A549 (cell line): ENCODE measurements at regions not wholly inside any gene's neighbourhood (a gene's known extent, or its start where the extent isn't known, plus 50 kb on each side); places are given as distances from the start of the nearest gene placed in this dataset.

Source experiments
- CHD2 ChIP-seq: fragments of 150-350 bp; IDR thresholded peaks from 2 replicates; pipeline ENCODE4 v1.6.1; 2014; ENCODE audit warnings: low read length; ENCODE audit not compliant: partially characterized antibody
- CTCF ChIP-seq: fragments of >200 bp; sonication (Bioruptor Twin); formaldehyde crosslinking; IDR thresholded peaks from 3 replicates; pipeline ENCODE4 v1.5.1; 2016
- FOSL2 ChIP-seq, 2 experiments: fragments of 450-650 bp in 1 of 2; fragments of >200 bp in 1 of 2; sonication (Bioruptor Twin) in 1 of 2; formaldehyde crosslinking; IDR thresholded peaks; 2 replicates each; pipeline versions ENCODE4 v1.5.0 to v1.6.1; 2016 to 2020; ENCODE audit warnings: mild to moderate bottlenecking in 1 of 2, moderate library complexity in 1 of 2
- HDAC2 ChIP-seq: fragments of 200-600 bp; sonication (generic); IDR thresholded peaks from 2 replicates; pipeline ENCODE4 v1.6.1; 2016
- HOXA7 ChIP-seq: fragments of 250-450 bp; sonication (Bioruptor Pico); IDR thresholded peaks from 2 replicates; pipeline ENCODE4 v1.5.0; 2020; ENCODE audit warnings: mild to moderate bottlenecking, moderate library complexity
- MAFK ChIP-seq: fragments of 450-650 bp; IDR thresholded peaks from 2 replicates; pipeline ENCODE4 v1.6.1; 2014; ENCODE audit not compliant: partially characterized antibody
- MAX ChIP-seq: IDR thresholded peaks from 2 replicates; pipeline ENCODE4 v1.6.1; 2012
- PBX3 ChIP-seq: IDR thresholded peaks from 2 replicates; pipeline ENCODE4 v1.6.1; 2012
- POLR2A ChIP-seq: IDR thresholded peaks from 2 replicates; pipeline ENCODE4 v1.6.1; 2012; ENCODE audit warnings: mild to moderate bottlenecking, low read length
- RAD21 ChIP-seq, 2 experiments: fragments of >200 bp in 1 of 2; sonication (Bioruptor Twin) in 1 of 2; formaldehyde crosslinking in 1 of 2; IDR thresholded peaks in 1 of 2; conservative IDR thresholded peaks in 1 of 2; 2 replicates in 1 of 2; 3 replicates in 1 of 2; pipeline ENCODE4 v1.6.1; 2012 to 2018; ENCODE audit warnings: inconsistent platforms in 1 of 2
- REST ChIP-seq: fragments of 200-600 bp; sonication (generic); IDR thresholded peaks from 2 replicates; pipeline ENCODE4 v1.6.1; 2016; ENCODE audit warnings: antibody characterized with exemption, mild to moderate bottlenecking, moderate library complexity
- RFX5 ChIP-seq: fragments of 450-650 bp; IDR thresholded peaks from 2 replicates; pipeline ENCODE4 v1.7.1; 2014; ENCODE audit warnings: antibody characterized with exemption, mild to moderate bottlenecking, moderate library complexity

GRCh38 chr11:119992171-119993051 is 145.5 kb downstream of the TRIM29 start:
- TF ChIP-seq CTCF = no peak
- TF ChIP-seq RAD21 (conservative IDR thresholded peaks at IDR 0.05 in 1 of 2, IDR thresholded peaks at IDR 0.05 in 1 of 2) = no peak
- TF ChIP-seq HDAC2 = no peak
- no peak for TF ChIP-seq PBX3
- TF ChIP-seq MAX = no peak
- no peak for TF ChIP-seq POLR2A
- no peak for TF ChIP-seq MAFK
- no peak for TF ChIP-seq REST
- TF ChIP-seq FOSL2 (IDR thresholded peaks at IDR 0.05) = no peak
- TF ChIP-seq FOSL2 (CRISPR knock-in tag; IDR thresholded peaks at IDR 0.05) = no peak
- no peak for TF ChIP-seq CHD2
- no peak for TF ChIP-seq HOXA7 (CRISPR knock-in tag)
- no peak for TF ChIP-seq RFX5
